ENCODE measurements at regions not wholly inside any gene's neighbourhood (a gene's known extent, or its start where the extent isn't known, plus 50 kb on each side); places are given as distances from the start of the nearest gene placed in this dataset.

DNA sequence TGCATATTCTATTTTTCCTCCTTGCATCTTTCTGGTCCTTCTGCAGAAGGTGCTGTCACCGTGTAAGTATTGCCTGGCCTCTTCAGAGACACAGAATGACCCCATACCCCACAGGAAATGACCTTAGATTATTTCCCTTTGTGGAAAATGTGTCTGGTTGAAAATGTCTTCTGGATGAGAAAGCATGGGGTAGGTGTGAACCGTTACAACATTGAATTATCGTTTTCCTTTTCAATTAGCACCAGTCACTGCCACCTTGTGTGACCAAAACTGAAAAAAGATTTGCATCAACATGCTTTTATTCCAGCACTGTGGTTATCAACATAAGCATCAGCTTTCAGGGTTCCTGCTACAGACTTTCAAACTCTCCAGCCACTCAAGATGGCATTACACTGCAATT is 58.0 kb upstream of the CELF2 start:
- Mint-ChIP-seq H3K27me3 (peaks cover 12% of the 10 kb centered on the region), H3K4me3 (no peak overlapping the region), H3K9me3 (peaks cover 5% of the 10 kb centered on the region), H3K4me1 (no peaks in the 10 kb centered on the region), H3K36me3 (ENCODE audit: low read depth) (no peaks in the 10 kb centered on the region), H3K27ac (no peak overlapping the region)
- no peak for DNase-seq
- intact Hi-C loops (cut with micrococcal nuclease): no loop called here

DNA sequence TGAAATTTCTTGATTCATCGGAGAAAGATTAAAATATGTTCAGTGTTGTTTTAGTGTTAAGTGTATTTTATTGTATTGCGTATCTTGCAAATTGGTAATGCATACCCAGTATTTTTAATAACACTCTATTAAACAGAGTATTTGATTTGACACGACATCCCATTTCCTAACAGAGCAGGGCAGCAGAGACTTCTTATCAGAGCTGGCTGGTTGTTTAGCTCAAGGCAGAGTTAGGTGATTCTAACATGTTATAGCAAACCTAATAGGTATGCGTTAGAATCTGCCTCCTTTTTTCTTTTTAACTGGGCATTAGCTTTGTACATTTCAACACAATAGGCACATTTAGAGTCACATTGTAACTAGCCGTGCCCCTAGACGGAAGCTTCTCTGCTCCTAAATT is 57.1 kb upstream of the CELF2 start:
- no peaks in the 10 kb centered on the region for H3K36me3 Mint-ChIP-seq (ENCODE audit: low read depth)
- H3K27ac Mint-ChIP-seq: no peak overlapping the region
- H3K9me3 Mint-ChIP-seq: peaks cover 5% of the 10 kb centered on the region
- intact Hi-C loops (cut with micrococcal nuclease): no loop called here
- DNase-seq: no peak
- H3K4me1 Mint-ChIP-seq: no peaks in the 10 kb centered on the region
- H3K4me3 Mint-ChIP-seq: no peak overlapping the region
- H3K27me3 Mint-ChIP-seq: peaks cover 9% of the 10 kb centered on the region

DNA sequence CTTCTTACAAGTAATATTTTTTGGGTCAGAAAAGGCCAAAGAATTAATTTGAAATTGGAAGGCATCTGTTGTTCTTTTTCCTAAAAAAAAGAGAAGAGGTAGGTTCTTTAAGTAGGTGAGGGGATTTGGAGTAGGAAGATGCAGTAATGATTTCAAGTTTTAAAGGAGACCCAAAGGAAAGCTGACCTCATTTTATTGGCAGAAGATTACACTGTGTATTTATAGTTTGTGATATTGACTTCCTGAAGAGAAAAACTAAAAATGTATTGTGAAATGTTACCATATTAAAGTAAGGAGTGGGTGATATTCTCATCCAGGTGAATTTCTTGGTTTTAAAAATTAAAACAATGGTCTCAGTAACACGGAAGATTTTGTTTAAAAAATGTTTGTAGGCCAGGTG is 56.6 kb upstream of the CELF2 start:
- intact Hi-C loops (cut with micrococcal nuclease): no loop called here
- H3K36me3 Mint-ChIP-seq (ENCODE audit: low read depth): no peaks in the 10 kb centered on the region
- H3K9me3 Mint-ChIP-seq: peaks cover 5% of the 10 kb centered on the region
- H3K27ac Mint-ChIP-seq: no peak overlapping the region
- H3K27me3 Mint-ChIP-seq: peaks cover 6% of the 10 kb centered on the region
- H3K4me3 Mint-ChIP-seq: no peak overlapping the region
- no peaks in the 10 kb centered on the region for H3K4me1 Mint-ChIP-seq
- no peak for DNase-seq

DNA sequence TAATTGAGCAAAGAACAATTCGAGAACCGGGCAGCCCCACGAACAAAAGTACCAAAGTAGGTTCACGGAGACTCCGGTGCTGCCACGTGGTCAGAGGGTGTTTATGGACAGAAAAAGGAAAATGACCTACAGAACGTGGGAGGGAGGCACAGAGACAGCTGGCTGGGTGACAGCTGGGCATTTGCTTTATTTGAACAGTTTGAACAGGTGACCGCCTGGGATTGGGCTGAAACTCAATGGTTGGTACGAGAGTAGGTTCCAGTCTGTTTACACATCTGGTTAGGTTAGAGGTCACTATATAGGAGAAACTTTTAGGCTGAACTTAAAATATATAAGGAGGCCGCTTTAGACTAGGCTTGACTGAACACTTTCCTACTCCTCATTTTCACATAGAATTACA is 50.6 kb upstream of the CELF2 start:
- no peak overlapping the region for H3K4me3 Mint-ChIP-seq
- H3K4me1 Mint-ChIP-seq: no peaks in the 10 kb centered on the region
- DNase-seq: no peak
- no peaks in the 10 kb centered on the region for H3K36me3 Mint-ChIP-seq (ENCODE audit: low read depth)
- no peak overlapping the region for H3K27ac Mint-ChIP-seq
- H3K27me3 Mint-ChIP-seq: peaks cover 21% of the 10 kb centered on the region
- intact Hi-C loops (cut with micrococcal nuclease): no loop called here
- no peaks in the 10 kb centered on the region for H3K9me3 Mint-ChIP-seq

DNA sequence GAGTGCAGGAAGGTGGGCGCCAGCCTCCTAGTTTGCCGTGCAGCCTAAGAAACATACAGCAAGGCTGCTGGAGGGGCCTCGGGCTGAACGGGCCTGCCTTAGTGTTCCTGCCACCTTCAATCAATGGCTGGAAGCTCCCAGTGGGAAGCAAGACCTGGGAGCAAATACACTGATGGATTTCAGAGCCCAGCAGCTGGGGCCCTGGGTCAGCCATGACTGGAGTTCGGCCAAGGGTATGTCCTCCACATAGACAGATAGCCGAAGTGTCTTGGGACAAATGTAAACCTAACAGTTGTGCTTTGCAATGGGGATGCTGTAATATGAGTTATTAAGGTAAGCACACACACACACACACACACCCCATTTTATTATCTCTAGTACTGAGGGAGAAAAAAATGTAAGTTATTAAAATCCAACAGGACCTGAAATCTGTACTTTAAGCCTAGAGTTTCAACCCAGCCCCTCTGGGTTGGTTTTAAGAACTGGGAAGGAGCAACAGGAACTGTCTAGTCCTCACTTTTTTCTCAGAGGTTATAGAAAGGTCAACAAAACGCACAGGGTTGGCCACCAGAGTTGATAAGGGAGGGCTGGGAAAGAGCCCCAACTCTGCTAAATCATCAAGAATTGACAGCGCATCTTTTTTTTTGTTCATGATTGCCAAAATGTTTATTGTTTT is 50.0 kb upstream of the CELF2 start:
- intact Hi-C loops (cut with micrococcal nuclease): no loop called here
- no peaks in the 10 kb centered on the region for H3K4me1 Mint-ChIP-seq
- peaks cover 26% of the 10 kb centered on the region for H3K27me3 Mint-ChIP-seq
- no peak overlapping the region for H3K27ac Mint-ChIP-seq
- no peaks in the 10 kb centered on the region for H3K36me3 Mint-ChIP-seq (ENCODE audit: low read depth)
- no peaks in the 10 kb centered on the region for H3K9me3 Mint-ChIP-seq
- no peak overlapping the region for H3K4me3 Mint-ChIP-seq
- no peak for DNase-seq

Data from activated CD4-positive, alpha-beta T cell treated with anti-CD3 and anti-CD28 coated beads, Interleukin-2, amount 10 ng/mL, durations not matched to agents 24 days and 14 days (primary cell).